Caco-2 (cell line): ENCODE measurements at regions not wholly inside any gene's neighbourhood (a gene's known extent, or its start where the extent isn't known, plus 50 kb on each side); places are given as distances from the start of the nearest gene placed in this dataset.

Experiments
- BruUV-seq: library from RNA; stranded (reverse); fragments of 400-500 nt; replicated peaks from 2 replicates; lab custom pipeline; 2021; lab: Mats Ljungman, UMichigan
- CTCF ChIA-PET: fragments of 300-600 bp; sonication (Branson Sonifier 250); formaldehyde crosslinking; loops from one replicate; lab custom pipeline; 2022; ENCODE audit warnings: antibody characterized with exemption; lab: Charles Lee
- POLR2A ChIA-PET: fragments of 300-600 bp; sonication (Branson Sonifier 250); formaldehyde crosslinking; loops from one replicate; lab custom pipeline; 2022; ENCODE audit warnings: antibody characterized with exemption; lab: Charles Lee
- DNase-seq, 2 experiments: peaks; one replicate each; pipeline versions ENCODE4 v3.0.0 to v3.0.0-alpha.2; 2020 to 2022
- H3K27me3 ChIP-seq: replicated peaks from 2 replicates; pipeline ENCODE4 v1.6.0; 2011; ENCODE audit warnings: low read length; ENCODE audit not compliant: control insufficient read depth, insufficient read depth
- H3K36me3 ChIP-seq: 2 replicates; pipeline ENCODE4 v1.5.1; 2011; ENCODE audit warnings: low read length; ENCODE audit not compliant: control insufficient read depth, insufficient read depth
- H3K4me1 ChIP-seq: fragments of 250-450 bp; sonication (Bioruptor Pico); 2 replicates; pipeline ENCODE4 v1.5.1; 2020; ENCODE audit warnings: mild to moderate bottlenecking
- H3K4me3 ChIP-seq: 2 replicates; pipeline ENCODE4 v1.5.1; 2011; ENCODE audit warnings: low read depth, mild to moderate bottlenecking, control low read depth, low read length
- H3K9me3 ChIP-seq: fragments of 250-450 bp; sonication (Bioruptor Pico); 2 replicates; pipeline ENCODE4 v1.5.1; 2020; ENCODE audit warnings: mild to moderate bottlenecking, moderate library complexity
- H3K27ac Mint-ChIP-seq: one replicate; pipeline ENCODE4 v1.8.0; 2022; ENCODE audit warnings: mixed read lengths; ENCODE audit not compliant: unreplicated experiment
- H3K27me3 Mint-ChIP-seq: one replicate; pipeline ENCODE4 v1.8.0; 2022; ENCODE audit warnings: mixed read lengths; ENCODE audit not compliant: insufficient read depth, unreplicated experiment
- H3K36me3 Mint-ChIP-seq: one replicate; pipeline ENCODE4 v1.8.0; 2022; ENCODE audit warnings: mild to moderate bottlenecking, mixed read lengths; ENCODE audit not compliant: insufficient read depth, unreplicated experiment
- H3K4me1 Mint-ChIP-seq: one replicate; pipeline ENCODE4 v1.8.0; 2022; ENCODE audit warnings: low read depth, mixed read lengths; ENCODE audit not compliant: unreplicated experiment
- H3K4me3 Mint-ChIP-seq: one replicate; pipeline ENCODE4 v1.8.0; 2022; ENCODE audit warnings: mild to moderate bottlenecking, moderate library complexity, mixed read lengths; ENCODE audit not compliant: unreplicated experiment
- H3K9me3 Mint-ChIP-seq: one replicate; pipeline ENCODE4 v1.8.0; 2022; ENCODE audit warnings: mixed read lengths; ENCODE audit not compliant: unreplicated experiment
- intact Hi-C: fragments of 100-400 bp; cut with micrococcal nuclease; formaldehyde crosslinking; loops from one replicate; pipeline ENCODE4 v1.10.0; 2022; ENCODE audit not compliant: unreplicated experiment
- TF ChIP-seq, protein P1 (sequence below), 2 experiments: fragments of 200-600 bp in 1 of 2; IDR thresholded peaks; 1 replicate in 1 of 2; 2 replicates in 1 of 2; pipeline versions ENCODE4 v1.5.1 to v1.8.0; 2011 to 2022; ENCODE audit warnings: antibody characterized with exemption in 1 of 2, control low read depth in 1 of 2, inconsistent platforms in 1 of 2, low read depth in 1 of 2, low read length in 1 of 2, mild to moderate bottlenecking in 1 of 2, moderate library complexity in 1 of 2; ENCODE audit not compliant: insufficient read depth in 1 of 2, severe bottlenecking in 1 of 2, unreplicated experiment in 1 of 2

GRCh38 chr2:204066051-204066450 is 129.5 kb downstream of the ICOS start:
- Histone ChIP-seq H3K27me3 (no peaks in the 10 kb centered on the region; the same call in 1 of the 2 replicates), H3K36me3 (no peaks in the 10 kb centered on the region), H3K4me3 (no peak overlapping the region), H3K4me1 (0 out of 2 replicates have a peak, but pooled peaks cover 5% of the 10 kb centered on the region), H3K9me3 (no peaks in the 10 kb centered on the region)
- Mint-ChIP-seq H3K27ac (no peak overlapping the region), H3K4me3 (no peak overlapping the region), H3K36me3 (no peaks in the 10 kb centered on the region), H3K27me3 (peaks cover 6% of the 10 kb centered on the region), H3K9me3 (no peaks in the 10 kb centered on the region), H3K4me1 (peaks cover 14% of the 10 kb centered on the region)
- POLR2A ChIA-PET: no interaction called here
- DNase-seq: no peak
- BruUV-seq: no TSS peak
- intact Hi-C loops: no loop called here
- CTCF ChIA-PET: no interaction called here
- TF ChIP-seq, protein P1, sequence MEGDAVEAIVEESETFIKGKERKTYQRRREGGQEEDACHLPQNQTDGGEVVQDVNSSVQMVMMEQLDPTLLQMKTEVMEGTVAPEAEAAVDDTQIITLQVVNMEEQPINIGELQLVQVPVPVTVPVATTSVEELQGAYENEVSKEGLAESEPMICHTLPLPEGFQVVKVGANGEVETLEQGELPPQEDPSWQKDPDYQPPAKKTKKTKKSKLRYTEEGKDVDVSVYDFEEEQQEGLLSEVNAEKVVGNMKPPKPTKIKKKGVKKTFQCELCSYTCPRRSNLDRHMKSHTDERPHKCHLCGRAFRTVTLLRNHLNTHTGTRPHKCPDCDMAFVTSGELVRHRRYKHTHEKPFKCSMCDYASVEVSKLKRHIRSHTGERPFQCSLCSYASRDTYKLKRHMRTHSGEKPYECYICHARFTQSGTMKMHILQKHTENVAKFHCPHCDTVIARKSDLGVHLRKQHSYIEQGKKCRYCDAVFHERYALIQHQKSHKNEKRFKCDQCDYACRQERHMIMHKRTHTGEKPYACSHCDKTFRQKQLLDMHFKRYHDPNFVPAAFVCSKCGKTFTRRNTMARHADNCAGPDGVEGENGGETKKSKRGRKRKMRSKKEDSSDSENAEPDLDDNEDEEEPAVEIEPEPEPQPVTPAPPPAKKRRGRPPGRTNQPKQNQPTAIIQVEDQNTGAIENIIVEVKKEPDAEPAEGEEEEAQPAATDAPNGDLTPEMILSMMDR (IDR thresholded peaks at IDR 0.05; ENCODE audit: insufficient read depth in 1 of 2, low read depth in 1 of 2, low read length in 1 of 2, severe bottlenecking in 1 of 2, unreplicated experiment in 1 of 2): no peak

DNA sequence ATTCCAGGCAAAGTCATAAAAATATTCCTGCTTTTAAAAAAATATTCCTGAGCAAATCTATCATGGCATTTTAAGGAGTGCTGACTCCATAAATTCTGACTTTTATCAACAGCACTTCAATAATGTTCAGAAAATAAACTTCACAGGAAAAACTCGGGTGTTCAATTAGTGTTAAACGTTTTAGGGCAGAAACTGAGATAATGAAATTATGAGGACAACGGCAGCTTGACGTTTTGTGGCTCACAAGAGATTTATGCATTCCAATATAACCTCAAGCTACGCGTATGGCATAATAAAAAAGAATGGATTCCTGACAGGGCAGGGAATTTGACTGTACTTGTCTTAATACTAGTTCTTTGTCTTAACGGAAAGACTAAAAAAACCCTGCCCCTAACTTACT is 133.2 kb downstream of the ICOS start:
- H3K27me3 ChIP-seq: no peaks in the 10 kb centered on the region; the same call in 1 of the 2 replicates
- H3K4me3 Mint-ChIP-seq: no peak overlapping the region
- H3K36me3 Mint-ChIP-seq: no peaks in the 10 kb centered on the region
- ChIA-PET POLR2A (no interaction called here), CTCF (no interaction called here)
- TF ChIP-seq, protein P1 (IDR thresholded peaks at IDR 0.05; ENCODE audit: insufficient read depth in 1 of 2, low read depth in 1 of 2, low read length in 1 of 2, severe bottlenecking in 1 of 2, unreplicated experiment in 1 of 2): no peak
- H3K27ac Mint-ChIP-seq: no peak overlapping the region
- intact Hi-C loops: no loop called here
- BruUV-seq: no TSS peak
- DNase-seq: no peak
- no peaks in the 10 kb centered on the region for H3K9me3 ChIP-seq
- peaks cover 14% of the 10 kb centered on the region for H3K4me1 Mint-ChIP-seq
- no peaks in the 10 kb centered on the region for H3K27me3 Mint-ChIP-seq
- no peaks in the 10 kb centered on the region for H3K9me3 Mint-ChIP-seq
- H3K4me3 ChIP-seq: no peak overlapping the region
- 0 out of 2 replicates have a peak, but pooled peaks cover 5% of the 10 kb centered on the region for H3K4me1 ChIP-seq
- no peaks in the 10 kb centered on the region for H3K36me3 ChIP-seq

- Mint-ChIP-seq H3K27me3 (no peaks in the 10 kb centered on the region), H3K4me3 (no peak overlapping the region), H3K36me3 (no peaks in the 10 kb centered on the region), H3K4me1 (no peaks in the 10 kb centered on the region), H3K9me3 (peaks cover 12% of the 10 kb centered on the region), H3K27ac (no peak overlapping the region)
- H3K27me3 ChIP-seq: no peaks in the 10 kb centered on the region; the same call in 1 of the 2 replicates
- H3K36me3 ChIP-seq: no peaks in the 10 kb centered on the region
- peak; percentile 45 to 68 for DNase-seq
- no TSS peak for BruUV-seq
- intact Hi-C loops: no loop called here
- ChIA-PET CTCF (no interaction called here), POLR2A (no interaction called here)
- TF ChIP-seq, protein P1 (IDR thresholded peaks at IDR 0.05; ENCODE audit: insufficient read depth in 1 of 2, low read depth in 1 of 2, low read length in 1 of 2, severe bottlenecking in 1 of 2, unreplicated experiment in 1 of 2): peak; percentile 29 to 67
- no peak overlapping the region for H3K4me3 ChIP-seq
- peaks cover under 1% of the 10 kb centered on the region; the same call in 1 of the 2 replicates for H3K9me3 ChIP-seq
- H3K4me1 ChIP-seq: 0 out of 2 replicates have a peak, but pooled peaks cover 5% of the 10 kb centered on the region
Measured at GRCh38 chr2:204072443-204073324, 136.1 kb downstream of the ICOS start.
